Neuronal stem cell (in vitro differentiated cells): ENCODE measurements at regions not wholly inside any gene's neighbourhood (a gene's known extent, or its start where the extent isn't known, plus 50 kb on each side); places are given as distances from the start of the nearest gene placed in this dataset.

Source experiments
- DNase-seq: peaks from one replicate; pipeline ENCODE4 v3.0.0-alpha.2; 2013; ENCODE audit warnings: low spot score
- H2AFZ ChIP-seq: one replicate; pipeline ENCODE4 v1.6.1; 2013; ENCODE audit warnings: mild to moderate bottlenecking, low read length, inconsistent platforms
- H2AK5ac ChIP-seq: 2 replicates; pipeline ENCODE4 v1.6.1; 2013; ENCODE audit warnings: low read depth, mild to moderate bottlenecking, inconsistent platforms, low read length, moderate library complexity, mixed read lengths
- H2BK120ac ChIP-seq: 2 replicates; pipeline ENCODE4 v1.6.1; 2013; ENCODE audit warnings: low read depth, mild to moderate bottlenecking, inconsistent platforms, low read length, moderate library complexity, mixed read lengths
- H2BK12ac ChIP-seq: one replicate; pipeline ENCODE4 v1.6.1; 2013; ENCODE audit warnings: low read length, inconsistent platforms
- H2BK15ac ChIP-seq: 2 replicates; pipeline ENCODE4 v1.6.1; 2013; ENCODE audit warnings: mild to moderate bottlenecking, low read length, inconsistent platforms, mixed read lengths
- H2BK5ac ChIP-seq: one replicate; pipeline ENCODE4 v1.6.1; 2013; ENCODE audit warnings: inconsistent platforms, mild to moderate bottlenecking, low read length, moderate library complexity
- H3K14ac ChIP-seq: one replicate; pipeline ENCODE4 v1.6.1; 2013; ENCODE audit warnings: low read length, inconsistent platforms
- H3K18ac ChIP-seq: 2 replicates; pipeline ENCODE4 v1.6.1; 2013; ENCODE audit warnings: low read length, inconsistent platforms
- H3K23ac ChIP-seq: 2 replicates; pipeline ENCODE4 v1.6.1; 2013; ENCODE audit warnings: low read depth, mild to moderate bottlenecking, mixed read lengths, low read length, inconsistent platforms; ENCODE audit not compliant: poor library complexity
- H3K27ac ChIP-seq: replicated peaks from 3 replicates; pipeline ENCODE4 v1.5.1; 2013; ENCODE audit warnings: low read length, inconsistent platforms
- H3K27me3 ChIP-seq, 3 experiments: 2 replicates each; pipeline ENCODE4 v1.6.1; 2013; ENCODE audit warnings: low read length in 3 of 3, mild to moderate bottlenecking in 2 of 3, inconsistent platforms in 1 of 3, low read depth in 1 of 3, mixed read lengths in 1 of 3, moderate library complexity in 1 of 3; ENCODE audit not compliant: control insufficient read depth in 3 of 3, insufficient read depth in 3 of 3
- H3K36me3 ChIP-seq, 2 donors: replicated peaks in 1 of 2; 2 replicates each; pipeline ENCODE4 v1.6.1; 2013; ENCODE audit warnings: low read length in 2 of 2; ENCODE audit not compliant: control insufficient read depth in 2 of 2, insufficient read depth in 2 of 2
- H3K4ac ChIP-seq: 2 replicates; pipeline ENCODE4 v1.6.1; 2013; ENCODE audit warnings: inconsistent platforms, mild to moderate bottlenecking, low read length, moderate library complexity
- H3K4me1 ChIP-seq, 2 donors: 1 replicate in 1 of 2; 2 replicates in 1 of 2; pipeline ENCODE4 v1.6.1; 2013; ENCODE audit warnings: low read length in 2 of 2, low read depth in 1 of 2; ENCODE audit not compliant: control insufficient read depth in 2 of 2, insufficient read depth in 1 of 2
- H3K4me2 ChIP-seq: one replicate; pipeline ENCODE4 v1.6.1; 2013; ENCODE audit warnings: mild to moderate bottlenecking, low read length, inconsistent platforms; ENCODE audit not compliant: insufficient read depth, poor library complexity, severe bottlenecking
- H3K4me3 ChIP-seq, 2 donors: 2 replicates each; pipeline ENCODE4 v1.5.1; 2013; ENCODE audit warnings: low read length in 2 of 2, mild to moderate bottlenecking in 2 of 2, inconsistent platforms in 1 of 2, moderate library complexity in 1 of 2
- H3K79me1 ChIP-seq: one replicate; pipeline ENCODE4 v1.6.1; 2013; ENCODE audit warnings: low read depth, mild to moderate bottlenecking, inconsistent platforms, low read length, moderate library complexity
- H3K9ac ChIP-seq: one replicate; pipeline ENCODE4 v1.6.1; 2013; ENCODE audit warnings: mild to moderate bottlenecking, low read depth, low read length, inconsistent platforms; ENCODE audit not compliant: poor library complexity
- H3K9me3 ChIP-seq, 2 donors: replicated peaks in 1 of 2; 2 replicates each; pipeline versions ENCODE3 to v1.6.1; 2013; ENCODE audit warnings: low read length in 2 of 2, mild to moderate bottlenecking in 2 of 2, inconsistent platforms in 1 of 2, low read depth in 1 of 2, mixed read lengths in 1 of 2, moderate library complexity in 1 of 2; ENCODE audit not compliant: control insufficient read depth in 2 of 2, insufficient read depth in 1 of 2
- H4K8ac ChIP-seq: one replicate; pipeline ENCODE4 v1.6.1; 2013; ENCODE audit warnings: low read depth, mild to moderate bottlenecking, inconsistent platforms, low read length, moderate library complexity
- H4K91ac ChIP-seq: one replicate; pipeline ENCODE4 v1.6.1; 2013; ENCODE audit warnings: low read length, low read depth, mild to moderate bottlenecking, inconsistent platforms; ENCODE audit not compliant: poor library complexity
- WGBS, 2 donors: extraction: QIAGEN DNeasy Blood & Tissue Kit; methylation state at CpG; one replicate each; pipeline ENCODE4 v1.1.7; 2013; ENCODE audit warnings: missing lambda C conversion rate in 2 of 2, mixed read lengths in 1 of 2; ENCODE audit not compliant: insufficient read length in 2 of 2, insufficient replicate concordance in 1 of 2; ENCODE audit errors: extremely low coverage in 2 of 2; 5-methylcytosine and 5-hydroxymethylcytosine counted together

GRCh38 chr4:24114919-24115500 lies 225.2 kb upstream of the PPARGC1A start:
- Histone ChIP-seq H3K4me1 (no peaks in the 10 kb centered on the region), H3K36me3 (no peaks in the 10 kb centered on the region), H3K9ac (no peak overlapping the region), H3K23ac (no peak overlapping the region), H3K9me3 (no peaks in the 10 kb centered on the region), H3K4me3 (no peak overlapping the region), H3K79me1 (no peaks in the 10 kb centered on the region), H3K4ac (no peak overlapping the region), H3K18ac (no peak overlapping the region), H2AFZ (no peak overlapping the region), H3K4me2 (no peak overlapping the region), H2BK15ac (no peak overlapping the region), H4K91ac (no peak overlapping the region), H2BK12ac (no peak overlapping the region), H4K8ac (no peak overlapping the region), H3K27me3 (no peaks in the 10 kb centered on the region), H2BK5ac (no peak overlapping the region), H2BK120ac (no peak overlapping the region), H3K27ac (no peak overlapping the region), H2AK5ac (no peak overlapping the region), H3K14ac (no peak overlapping the region)
- DNase-seq: no peak
- WGBS, 2 donors: no CpG with 5 or more reads among the region's 8 CpGs

- no peak overlapping the region for H2BK12ac ChIP-seq
- no peaks in the 10 kb centered on the region for H3K9me3 ChIP-seq
- H3K4ac ChIP-seq: no peak overlapping the region
- H3K18ac ChIP-seq: no peak overlapping the region
- WGBS, 2 donors: no CpG with 5 or more reads among the region's 4 CpGs
- H3K27me3 ChIP-seq: no peaks in the 10 kb centered on the region
- H3K4me3 ChIP-seq: no peak overlapping the region
- no peak overlapping the region for H2AK5ac ChIP-seq
- H3K23ac ChIP-seq: no peak overlapping the region
- no peaks in the 10 kb centered on the region for H3K79me1 ChIP-seq
- H3K14ac ChIP-seq: no peak overlapping the region
- H2AFZ ChIP-seq: no peak overlapping the region
- H3K4me2 ChIP-seq: no peak overlapping the region
- H3K36me3 ChIP-seq: no peaks in the 10 kb centered on the region
- no peak for DNase-seq
- H2BK120ac ChIP-seq: no peak overlapping the region
- no peak overlapping the region for H3K9ac ChIP-seq
- H2BK15ac ChIP-seq: no peak overlapping the region
- no peak overlapping the region for H4K8ac ChIP-seq
- no peak overlapping the region for H2BK5ac ChIP-seq
- H3K4me1 ChIP-seq: no peaks in the 10 kb centered on the region
- no peak overlapping the region for H4K91ac ChIP-seq
- no peak overlapping the region for H3K27ac ChIP-seq
Observed at GRCh38 chr4:24114444-24114843, 224.6 kb upstream of the PPARGC1A start.

GRCh38 chr4:24112466-24112865 lies 222.6 kb upstream of the PPARGC1A start:
- Histone ChIP-seq H3K23ac (no peak overlapping the region), H2BK12ac (no peak overlapping the region), H3K4me3 (no peak overlapping the region), H3K18ac (no peak overlapping the region), H2BK15ac (no peak overlapping the region), H3K27ac (no peak overlapping the region), H3K4me1 (no peaks in the 10 kb centered on the region), H3K4ac (no peak overlapping the region), H2BK5ac (no peak overlapping the region), H2BK120ac (no peak overlapping the region), H2AFZ (no peak overlapping the region), H3K79me1 (no peaks in the 10 kb centered on the region), H3K4me2 (no peak overlapping the region), H2AK5ac (no peak overlapping the region), H4K91ac (no peak overlapping the region), H3K14ac (no peak overlapping the region), H3K36me3 (no peaks in the 10 kb centered on the region), H4K8ac (no peak overlapping the region), H3K27me3 (no peaks in the 10 kb centered on the region), H3K9me3 (no peaks in the 10 kb centered on the region), H3K9ac (no peak overlapping the region)
- no CpG with 5 or more reads among the region's 2 CpGs for WGBS, 2 donors
- no peak for DNase-seq

- no peaks in the 10 kb centered on the region for H3K9me3 ChIP-seq
- no peak overlapping the region for H2AK5ac ChIP-seq
- H2AFZ ChIP-seq: no peak overlapping the region
- no CpG with 5 or more reads among the region's 2 CpGs for WGBS, 2 donors
- no peak overlapping the region for H3K18ac ChIP-seq
- H2BK12ac ChIP-seq: no peak overlapping the region
- H4K8ac ChIP-seq: no peak overlapping the region
- no peak overlapping the region for H3K9ac ChIP-seq
- peaks cover 0 to 2% of the 10 kb centered on the region in 2 donors for H3K4me1 ChIP-seq
- H3K4ac ChIP-seq: no peak overlapping the region
- no peak overlapping the region for H3K4me3 ChIP-seq
- H3K27ac ChIP-seq: no peak overlapping the region
- H4K91ac ChIP-seq: no peak overlapping the region
- no peak overlapping the region for H2BK120ac ChIP-seq
- DNase-seq: no peak
- H2BK5ac ChIP-seq: no peak overlapping the region
- no peak overlapping the region for H3K4me2 ChIP-seq
- no peak overlapping the region for H2BK15ac ChIP-seq
- no peak overlapping the region for H3K14ac ChIP-seq
- H3K79me1 ChIP-seq: no peaks in the 10 kb centered on the region
- H3K23ac ChIP-seq: no peak overlapping the region
- no peaks in the 10 kb centered on the region for H3K36me3 ChIP-seq
- H3K27me3 ChIP-seq: no peaks in the 10 kb centered on the region
Observed at GRCh38 chr4:24108567-24108966, 218.7 kb upstream of the PPARGC1A start.
